Suprapubic skin (tissue), 4 donors: ENCODE measurements at regions not wholly inside any gene's neighbourhood (a gene's known extent, or its start where the extent isn't known, plus 50 kb on each side); places are given as distances from the start of the nearest gene placed in this dataset.

ENCODE experiments used
- CTCF ChIP-seq, 2 donors: fragments of 200-600 bp in 1 of 2; fragments of 450-650 bp in 1 of 2; sonication (generic) in 1 of 2; IDR thresholded peaks; one replicate each; pipeline ENCODE4 v1.5.1; 2016 to 2019; ENCODE audit warnings: antibody characterized with exemption in 2 of 2, mild to moderate bottlenecking in 1 of 2, moderate library complexity in 1 of 2
- EP300 ChIP-seq: sonication (generic); formaldehyde crosslinking; IDR thresholded peaks from one replicate; pipeline ENCODE4 v1.6.1; 2017; ENCODE audit warnings: antibody characterized with exemption
- POLR2AphosphoS5 ChIP-seq, 3 donors: sonication (generic); formaldehyde crosslinking; IDR thresholded peaks; one replicate each; pipeline ENCODE4 v1.6.1; 2017; ENCODE audit warnings: antibody characterized with exemption in 3 of 3

- TF ChIP-seq EP300, result no peak
- no peak for TF ChIP-seq CTCF (IDR thresholded peaks at IDR 0.05)
- no peak for TF ChIP-seq POLR2AphosphoS5 (IDR thresholded peaks at IDR 0.05)
These were observed 305.2 kb downstream of the CDH2 start for GRCh38 chr18:27871726-27872125.
